ENCODE measurements at regions not wholly inside any gene's neighbourhood (a gene's known extent, or its start where the extent isn't known, plus 50 kb on each side); places are given as distances from the start of the nearest gene placed in this dataset.
"Not testable (repeated sequence)": the region's sequence is repeated elsewhere in the genome, so short reads cannot be mapped to it uniquely, and the experiment has no call there.

DNA sequence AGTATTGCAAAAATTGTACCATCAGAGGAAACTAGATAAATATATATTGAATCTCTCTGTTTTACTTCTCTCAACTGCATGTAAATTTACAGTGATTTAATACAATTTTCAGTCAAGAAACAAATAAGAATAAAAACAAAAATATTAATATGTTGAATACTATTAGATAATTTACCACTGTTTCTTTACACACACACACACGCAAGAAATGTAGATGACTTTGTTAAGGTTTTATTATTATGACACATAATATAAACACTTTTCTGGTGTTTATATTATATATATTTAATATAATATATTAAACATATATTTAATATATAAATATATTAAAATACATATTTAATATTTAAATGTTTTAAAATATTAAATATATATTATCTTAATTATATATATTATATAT is 814.3 kb upstream of the CDH10 start:
- H3K4me3 ChIP-seq (ENCODE audit: low read length): no peak overlapping the region
- no peak for DNase-seq (ENCODE audit: low read depth)
- TF ChIP-seq, protein P1, sequence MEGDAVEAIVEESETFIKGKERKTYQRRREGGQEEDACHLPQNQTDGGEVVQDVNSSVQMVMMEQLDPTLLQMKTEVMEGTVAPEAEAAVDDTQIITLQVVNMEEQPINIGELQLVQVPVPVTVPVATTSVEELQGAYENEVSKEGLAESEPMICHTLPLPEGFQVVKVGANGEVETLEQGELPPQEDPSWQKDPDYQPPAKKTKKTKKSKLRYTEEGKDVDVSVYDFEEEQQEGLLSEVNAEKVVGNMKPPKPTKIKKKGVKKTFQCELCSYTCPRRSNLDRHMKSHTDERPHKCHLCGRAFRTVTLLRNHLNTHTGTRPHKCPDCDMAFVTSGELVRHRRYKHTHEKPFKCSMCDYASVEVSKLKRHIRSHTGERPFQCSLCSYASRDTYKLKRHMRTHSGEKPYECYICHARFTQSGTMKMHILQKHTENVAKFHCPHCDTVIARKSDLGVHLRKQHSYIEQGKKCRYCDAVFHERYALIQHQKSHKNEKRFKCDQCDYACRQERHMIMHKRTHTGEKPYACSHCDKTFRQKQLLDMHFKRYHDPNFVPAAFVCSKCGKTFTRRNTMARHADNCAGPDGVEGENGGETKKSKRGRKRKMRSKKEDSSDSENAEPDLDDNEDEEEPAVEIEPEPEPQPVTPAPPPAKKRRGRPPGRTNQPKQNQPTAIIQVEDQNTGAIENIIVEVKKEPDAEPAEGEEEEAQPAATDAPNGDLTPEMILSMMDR (conservative IDR thresholded peaks at IDR 0.05; ENCODE audit: low read length): no peak

- no peak overlapping the region for H3K4me3 ChIP-seq (ENCODE audit: low read length)
- no peak for DNase-seq (ENCODE audit: low read depth)
- TF ChIP-seq, protein P1 (conservative IDR thresholded peaks at IDR 0.05; ENCODE audit: low read length): no peak
Observed at GRCh38 chr5:25458628-25459027, 813.9 kb upstream of the CDH10 start.

GRCh38 chr5:25453500-25453899 is 808.7 kb upstream of the CDH10 start:
- no peak for DNase-seq (ENCODE audit: low read depth)
- TF ChIP-seq, protein P1 (conservative IDR thresholded peaks at IDR 0.05; ENCODE audit: low read length): no peak
- H3K4me3 ChIP-seq (ENCODE audit: low read length): no peak overlapping the region

DNA sequence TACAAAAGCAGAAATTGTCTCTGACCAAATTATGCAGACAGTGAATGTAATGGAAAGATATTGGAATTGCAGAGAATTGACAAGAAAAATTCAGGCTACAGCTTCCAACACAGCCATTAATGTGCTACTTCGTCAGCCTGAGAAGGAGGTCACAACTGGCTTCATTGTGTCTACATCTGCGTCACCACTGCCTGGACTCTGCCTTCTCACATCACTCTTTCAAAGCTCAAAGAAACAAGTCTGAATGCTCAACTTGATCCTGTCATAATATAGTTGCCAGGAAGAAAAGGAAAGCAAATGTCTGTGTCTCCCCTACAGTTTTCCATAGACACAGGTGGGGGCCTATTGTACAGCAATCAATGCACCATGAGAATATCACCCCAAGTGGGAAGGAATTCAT is 806.5 kb upstream of the CDH10 start:
- no peak overlapping the region for H3K4me3 ChIP-seq (ENCODE audit: low read length)
- DNase-seq (ENCODE audit: low read depth): no peak
- TF ChIP-seq, protein P1 (conservative IDR thresholded peaks at IDR 0.05; ENCODE audit: low read length): no peak

DNA sequence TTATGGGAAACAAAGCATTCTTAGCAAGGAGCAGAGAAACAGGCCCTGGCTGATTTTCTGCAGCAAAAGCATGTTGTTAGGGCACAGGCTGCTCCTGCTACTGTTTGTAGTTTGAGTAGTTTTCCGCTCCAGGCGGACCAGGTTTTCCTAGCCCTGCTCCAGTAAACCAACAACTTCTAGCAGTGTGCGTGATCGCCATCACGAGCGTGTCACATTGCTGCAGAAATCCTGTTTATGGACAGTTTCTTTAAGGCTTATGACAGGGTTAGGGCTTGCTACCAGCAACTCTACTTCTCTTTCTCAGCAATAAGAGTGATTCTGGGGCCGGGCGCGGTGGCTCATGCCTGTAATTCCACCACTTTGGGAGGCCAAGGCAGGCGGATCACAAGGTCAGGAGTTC is 803.9 kb upstream of the CDH10 start:
- no peak for DNase-seq (ENCODE audit: low read depth)
- H3K4me3 ChIP-seq (ENCODE audit: low read length): no peak overlapping the region
- TF ChIP-seq, protein P1 (conservative IDR thresholded peaks at IDR 0.05; ENCODE audit: low read length): no peak

DNA sequence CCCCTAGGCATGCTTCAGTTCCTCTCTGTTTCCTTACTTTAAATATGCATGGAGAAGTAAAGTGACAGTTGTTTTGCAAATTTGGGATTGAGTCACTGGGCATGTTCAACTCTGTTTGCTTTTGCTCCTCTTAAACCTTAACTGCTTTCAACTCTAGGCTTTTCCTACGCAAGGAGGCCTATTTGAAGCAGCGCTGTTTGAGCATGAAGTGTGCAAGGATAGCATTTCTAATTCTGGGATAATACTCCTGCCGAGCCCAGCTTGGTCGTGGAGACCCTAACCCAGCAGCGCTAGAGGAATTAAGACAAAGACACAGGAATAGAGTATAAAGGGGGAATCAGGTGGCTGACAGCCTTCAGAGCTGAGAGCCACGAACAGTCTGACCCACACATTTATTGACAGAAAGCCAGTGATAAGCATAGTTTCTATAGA is 803.4 kb upstream of the CDH10 start:
- TF ChIP-seq, protein P1 (conservative IDR thresholded peaks at IDR 0.05; ENCODE audit: low read length): no peak
- H3K4me3 ChIP-seq (ENCODE audit: low read length): no peak overlapping the region
- no peak for DNase-seq (ENCODE audit: low read depth)

- DNase-seq (ENCODE audit: low read depth); H3K4me3 ChIP-seq (ENCODE audit: low read length): not testable (repeated sequence)
Observed at GRCh38 chr5:25446061-25446420, 801.3 kb upstream of the CDH10 start.

DNA sequence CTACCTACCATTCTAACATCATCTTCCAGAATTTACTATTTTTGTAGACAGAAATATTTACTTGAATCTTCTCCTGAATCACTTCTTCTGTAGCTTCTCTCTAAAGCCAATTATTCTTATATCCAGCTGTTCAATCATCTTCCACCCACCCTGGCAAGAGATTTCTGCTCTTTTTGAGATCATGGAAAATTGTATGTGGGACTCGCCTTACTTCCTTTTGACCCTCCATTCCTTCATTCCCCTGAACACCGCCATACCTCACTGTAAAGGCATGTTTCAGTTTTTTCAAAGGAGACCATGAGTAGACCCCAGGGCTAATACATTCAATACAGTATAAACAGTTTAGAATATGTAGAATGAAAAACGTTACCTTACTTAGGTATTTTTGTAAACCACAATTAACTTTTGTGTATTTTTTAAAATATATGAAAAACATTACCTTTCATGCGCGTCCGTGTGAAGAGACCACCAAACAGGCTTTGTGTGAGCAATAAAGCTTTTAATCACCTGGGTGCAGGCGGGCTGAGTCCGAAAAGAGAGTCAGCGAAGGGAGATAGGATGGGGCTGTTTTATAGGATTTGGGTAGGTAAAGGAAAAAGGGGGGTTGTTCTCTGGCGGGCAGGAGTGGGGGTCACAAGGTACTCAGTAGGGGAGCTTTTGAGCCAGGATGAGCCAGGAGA is 800.7 kb upstream of the CDH10 start:
- not testable (repeated sequence) for DNase-seq (ENCODE audit: low read depth); H3K4me3 ChIP-seq (ENCODE audit: low read length)

All from AG10803 (cell line).